ENCODE measurements at regions not wholly inside any gene's neighbourhood (a gene's known extent, or its start where the extent isn't known, plus 50 kb on each side); places are given as distances from the start of the nearest gene placed in this dataset.

- H3K4me3 ChIP-seq (ENCODE audit: control insufficient read depth, low read depth, low read length): no peak overlapping the region
- DNase-seq (ENCODE audit: low read depth): no peak
- TF ChIP-seq, protein P1, sequence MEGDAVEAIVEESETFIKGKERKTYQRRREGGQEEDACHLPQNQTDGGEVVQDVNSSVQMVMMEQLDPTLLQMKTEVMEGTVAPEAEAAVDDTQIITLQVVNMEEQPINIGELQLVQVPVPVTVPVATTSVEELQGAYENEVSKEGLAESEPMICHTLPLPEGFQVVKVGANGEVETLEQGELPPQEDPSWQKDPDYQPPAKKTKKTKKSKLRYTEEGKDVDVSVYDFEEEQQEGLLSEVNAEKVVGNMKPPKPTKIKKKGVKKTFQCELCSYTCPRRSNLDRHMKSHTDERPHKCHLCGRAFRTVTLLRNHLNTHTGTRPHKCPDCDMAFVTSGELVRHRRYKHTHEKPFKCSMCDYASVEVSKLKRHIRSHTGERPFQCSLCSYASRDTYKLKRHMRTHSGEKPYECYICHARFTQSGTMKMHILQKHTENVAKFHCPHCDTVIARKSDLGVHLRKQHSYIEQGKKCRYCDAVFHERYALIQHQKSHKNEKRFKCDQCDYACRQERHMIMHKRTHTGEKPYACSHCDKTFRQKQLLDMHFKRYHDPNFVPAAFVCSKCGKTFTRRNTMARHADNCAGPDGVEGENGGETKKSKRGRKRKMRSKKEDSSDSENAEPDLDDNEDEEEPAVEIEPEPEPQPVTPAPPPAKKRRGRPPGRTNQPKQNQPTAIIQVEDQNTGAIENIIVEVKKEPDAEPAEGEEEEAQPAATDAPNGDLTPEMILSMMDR (conservative IDR thresholded peaks at IDR 0.05; ENCODE audit: control insufficient read depth, insufficient read depth, low read depth, low read length): no peak
These were observed 463.5 kb downstream of the MTX2 start for GRCh38 chr2:176732780-176733179.

DNA sequence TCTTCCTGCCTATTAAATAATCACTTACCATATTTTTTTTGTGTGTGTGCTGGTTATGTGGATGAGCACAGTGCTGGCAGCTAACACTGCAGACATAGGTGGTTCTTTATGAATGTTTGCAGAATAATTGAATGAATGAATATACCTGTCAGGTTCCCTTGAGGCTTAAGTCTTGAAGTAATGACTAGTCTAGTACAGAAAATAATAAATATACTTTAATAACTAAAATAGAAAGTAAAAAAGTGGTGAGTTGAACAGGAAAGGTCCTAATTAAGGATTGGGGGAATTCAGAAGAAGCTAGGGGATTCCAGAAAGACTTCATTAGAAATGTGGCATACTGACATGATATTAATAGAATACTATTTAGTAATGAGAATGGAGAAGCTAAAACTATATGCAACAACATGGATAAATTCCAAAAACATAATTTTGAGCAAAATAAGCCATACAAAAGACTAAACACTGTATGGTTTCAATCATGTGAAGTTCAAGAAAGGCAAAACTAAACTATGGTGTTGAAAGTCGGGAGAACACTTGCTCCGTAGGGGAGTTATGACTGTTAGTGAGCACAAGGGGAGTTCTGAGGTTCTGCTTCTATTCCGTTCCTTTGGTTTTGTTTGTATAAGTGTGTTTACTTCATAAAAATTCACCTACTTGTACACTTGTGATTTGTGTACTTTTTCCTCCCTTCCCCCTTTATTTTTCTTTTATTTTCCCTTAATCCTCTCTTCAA, 464.6 kb downstream of the MTX2 start:
- DNase-seq (ENCODE audit: low read depth): no peak
- TF ChIP-seq, protein P1 (conservative IDR thresholded peaks at IDR 0.05; ENCODE audit: control insufficient read depth, insufficient read depth, low read depth, low read length): no peak
- no peak overlapping the region for H3K4me3 ChIP-seq (ENCODE audit: control insufficient read depth, low read depth, low read length)

DNA sequence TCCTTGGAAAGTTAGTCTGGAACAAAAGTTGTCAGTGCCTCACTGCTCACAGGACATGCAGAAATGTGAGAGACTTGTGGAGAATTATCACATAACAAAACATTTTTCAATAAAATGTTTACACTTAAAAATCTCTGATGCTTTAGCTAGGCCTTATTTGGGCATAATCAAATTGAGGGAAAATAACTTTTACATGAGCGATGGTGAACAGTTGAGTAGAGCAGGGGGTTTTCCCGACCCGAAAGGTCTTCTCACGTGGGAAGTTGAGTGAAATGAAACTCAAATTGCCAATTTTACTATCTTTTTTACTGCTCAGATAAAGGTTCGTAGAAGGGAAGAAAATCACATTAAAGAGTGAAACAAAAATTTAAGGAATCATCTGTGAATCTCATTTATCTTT, 465.6 kb downstream of the MTX2 start:
- H3K4me3 ChIP-seq (ENCODE audit: control insufficient read depth, low read depth, low read length): no peak overlapping the region
- TF ChIP-seq, protein P1 (conservative IDR thresholded peaks at IDR 0.05; ENCODE audit: control insufficient read depth, insufficient read depth, low read depth, low read length): no peak
- no peak for DNase-seq (ENCODE audit: low read depth)

- no peak for DNase-seq (ENCODE audit: low read depth)
- no peak overlapping the region for H3K4me3 ChIP-seq (ENCODE audit: control insufficient read depth, low read depth, low read length)
- TF ChIP-seq, protein P1 (conservative IDR thresholded peaks at IDR 0.05; ENCODE audit: control insufficient read depth, insufficient read depth, low read depth, low read length): no peak
These were observed 470.3 kb upstream of the HNRNPA3 start for GRCh38 chr2:176742271-176742670.

DNA sequence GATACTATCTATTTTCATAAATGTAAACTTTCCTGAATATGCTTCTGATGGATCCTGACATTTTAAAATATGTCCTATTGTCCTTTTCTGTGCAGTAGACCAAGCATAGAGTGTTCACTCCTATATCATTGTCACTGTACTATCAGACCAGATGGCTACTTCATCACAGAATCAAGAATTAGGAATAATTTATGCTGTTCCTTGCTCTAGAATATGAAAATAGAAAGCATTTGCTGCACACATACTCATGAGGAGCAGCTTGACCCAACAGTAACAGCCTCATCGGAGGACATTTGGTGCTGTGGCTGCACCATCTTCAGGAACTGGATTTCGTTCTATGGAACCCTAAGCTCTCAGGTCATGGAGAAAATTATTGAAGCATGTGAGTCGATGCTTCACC, 468.9 kb upstream of the HNRNPA3 start:
- no peak for DNase-seq (ENCODE audit: low read depth)
- no peak overlapping the region for H3K4me3 ChIP-seq (ENCODE audit: control insufficient read depth, low read depth, low read length)
- TF ChIP-seq, protein P1 (conservative IDR thresholded peaks at IDR 0.05; ENCODE audit: control insufficient read depth, insufficient read depth, low read depth, low read length): no peak

DNA sequence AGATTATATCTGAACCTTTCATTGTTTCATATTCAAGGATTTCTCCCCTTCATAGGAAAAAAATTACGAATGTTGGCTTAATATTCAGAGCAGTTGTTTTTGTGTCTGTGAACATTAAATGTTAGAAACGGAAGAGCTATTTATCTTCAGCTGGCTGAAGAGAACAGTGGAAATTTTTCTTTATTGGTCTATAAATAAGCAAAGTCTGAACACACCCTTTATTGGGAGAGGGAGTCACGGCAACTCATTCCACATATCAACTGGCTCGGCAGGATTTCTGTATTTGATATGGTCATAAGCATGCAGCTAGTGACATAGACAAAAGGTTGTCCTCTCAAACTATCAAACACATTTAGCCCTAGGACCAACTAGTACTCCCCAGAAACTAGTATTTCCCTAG, 468.4 kb upstream of the HNRNPA3 start:
- H3K4me3 ChIP-seq (ENCODE audit: control insufficient read depth, low read depth, low read length): no peak overlapping the region
- TF ChIP-seq, protein P1 (conservative IDR thresholded peaks at IDR 0.05; ENCODE audit: control insufficient read depth, insufficient read depth, low read depth, low read length): no peak
- DNase-seq (ENCODE audit: low read depth): no peak
